Endothelial cell (in vitro differentiated cells): ENCODE measurements at regions not wholly inside any gene's neighbourhood (a gene's known extent, or its start where the extent isn't known, plus 50 kb on each side); places are given as distances from the start of the nearest gene placed in this dataset.

Experiments
- DNase-seq: peaks from one replicate; pipeline ENCODE4 v3.0.0; 2021; ENCODE audit warnings: low spot score
- H3K27ac Mint-ChIP-seq: one replicate; pipeline ENCODE4 v1.8.0; 2021; ENCODE audit warnings: mixed read lengths, inconsistent platforms; ENCODE audit not compliant: unreplicated experiment
- H3K27me3 Mint-ChIP-seq: one replicate; pipeline ENCODE4 v1.8.0; 2021; ENCODE audit warnings: mild to moderate bottlenecking, moderate library complexity, mixed read lengths, inconsistent platforms; ENCODE audit not compliant: unreplicated experiment
- H3K36me3 Mint-ChIP-seq: one replicate; pipeline ENCODE4 v1.8.0; 2021; ENCODE audit warnings: mild to moderate bottlenecking, low read depth, mixed read lengths, inconsistent platforms; ENCODE audit not compliant: unreplicated experiment
- H3K4me1 Mint-ChIP-seq: one replicate; pipeline ENCODE4 v1.8.0; 2021; ENCODE audit warnings: mild to moderate bottlenecking, mixed read lengths, inconsistent platforms; ENCODE audit not compliant: unreplicated experiment
- H3K4me3 Mint-ChIP-seq: one replicate; pipeline ENCODE4 v1.8.0; 2021; ENCODE audit warnings: mild to moderate bottlenecking, mixed read lengths, inconsistent platforms; ENCODE audit not compliant: unreplicated experiment
- H3K9me3 Mint-ChIP-seq: one replicate; pipeline ENCODE4 v1.8.0; 2021; ENCODE audit warnings: mixed read lengths, inconsistent platforms; ENCODE audit not compliant: unreplicated experiment
- CTCF ChIP-seq: fragments of 200-600 bp; sonication (generic); IDR thresholded peaks from one replicate; pipeline ENCODE4 v1.5.0; 2021; ENCODE audit warnings: antibody characterized with exemption; ENCODE audit not compliant: unreplicated experiment

- no peaks in the 10 kb centered on the region for H3K27me3 Mint-ChIP-seq
- no peak for DNase-seq
- no peaks in the 10 kb centered on the region for H3K36me3 Mint-ChIP-seq
- H3K9me3 Mint-ChIP-seq: no peaks in the 10 kb centered on the region
- TF ChIP-seq CTCF: no peak
- no peaks in the 10 kb centered on the region for H3K4me1 Mint-ChIP-seq
- no peak overlapping the region for H3K4me3 Mint-ChIP-seq
- H3K27ac Mint-ChIP-seq: no peak overlapping the region
Measured at GRCh38 chr3:110750201-110750600, 321.4 kb upstream of the NECTIN3 start.

- Mint-ChIP-seq H3K27ac (no peak overlapping the region), H3K27me3 (no peaks in the 10 kb centered on the region), H3K4me1 (no peaks in the 10 kb centered on the region), H3K36me3 (no peaks in the 10 kb centered on the region), H3K4me3 (no peak overlapping the region), H3K9me3 (no peaks in the 10 kb centered on the region)
- TF ChIP-seq CTCF: no peak
- DNase-seq: no peak
Measured at GRCh38 chr3:110752307-110752706, 319.3 kb upstream of the NECTIN3 start.

GRCh38 chr3:110753516-110753915 is 318.1 kb upstream of the NECTIN3 start:
- H3K4me3 Mint-ChIP-seq: no peak overlapping the region

GRCh38 chr3:110754212-110754916 is 317.3 kb upstream of the NECTIN3 start:
- Mint-ChIP-seq H3K9me3 (no peaks in the 10 kb centered on the region), H3K4me3 (no peak overlapping the region), H3K27me3 (no peaks in the 10 kb centered on the region), H3K4me1 (no peaks in the 10 kb centered on the region), H3K27ac (no peak overlapping the region), H3K36me3 (no peaks in the 10 kb centered on the region)
- no peak for TF ChIP-seq CTCF
- DNase-seq: no peak

More at GRCh38 chr3:110753516-110753915, 318.1 kb upstream of the NECTIN3 start:
- Mint-ChIP-seq H3K27me3 (no peaks in the 10 kb centered on the region), H3K4me1 (no peaks in the 10 kb centered on the region), H3K9me3 (no peaks in the 10 kb centered on the region), H3K36me3 (no peaks in the 10 kb centered on the region), H3K27ac (no peak overlapping the region)
- no peak for TF ChIP-seq CTCF
- DNase-seq: no peak

GRCh38 chr3:110755345-110755744 is 316.3 kb upstream of the NECTIN3 start:
- H3K27me3 Mint-ChIP-seq: no peaks in the 10 kb centered on the region
- TF ChIP-seq CTCF: no peak
- no peak overlapping the region for H3K27ac Mint-ChIP-seq
- DNase-seq: no peak
- H3K9me3 Mint-ChIP-seq: no peaks in the 10 kb centered on the region
- H3K4me3 Mint-ChIP-seq: no peak overlapping the region
- H3K36me3 Mint-ChIP-seq: no peaks in the 10 kb centered on the region
- no peaks in the 10 kb centered on the region for H3K4me1 Mint-ChIP-seq
